Osteoblast (primary cell): ENCODE measurements at regions not wholly inside any gene's neighbourhood (a gene's known extent, or its start where the extent isn't known, plus 50 kb on each side); places are given as distances from the start of the nearest gene placed in this dataset.

Experiments used
- DNase-seq: peaks from one replicate; pipeline ENCODE4 v3.0.0; 2011; ENCODE audit warnings: low spot score, mixed read lengths; ENCODE audit not compliant: insufficient read length; ENCODE audit errors: missing footprints
- H2AFZ ChIP-seq: 2 replicates; pipeline ENCODE4 v1.6.0; 2011; ENCODE audit warnings: mild to moderate bottlenecking, low read length
- H3K27ac ChIP-seq: 2 replicates; pipeline ENCODE4 v1.5.1; 2011; ENCODE audit warnings: mild to moderate bottlenecking, low read depth, low read length, moderate library complexity
- H3K27me3 ChIP-seq: 2 replicates; pipeline ENCODE4 v1.6.0; 2012; ENCODE audit warnings: mild to moderate bottlenecking, control low read depth, inconsistent platforms, low read length, moderate library complexity; ENCODE audit not compliant: insufficient read depth
- H3K36me3 ChIP-seq: 2 replicates; pipeline ENCODE4 v1.5.1; 2011; ENCODE audit warnings: mild to moderate bottlenecking, low read length, control low read depth, moderate library complexity; ENCODE audit not compliant: insufficient read depth
- H3K4me1 ChIP-seq: 2 replicates; pipeline ENCODE4 v1.5.1; 2011; ENCODE audit warnings: mild to moderate bottlenecking, low read length, control low read depth, moderate library complexity; ENCODE audit not compliant: insufficient read depth
- H3K4me2 ChIP-seq: 2 replicates; pipeline ENCODE4 v1.6.0; 2011; ENCODE audit warnings: mild to moderate bottlenecking, low read length; ENCODE audit not compliant: insufficient read depth
- H3K4me3 ChIP-seq: fragments of 200-600 bp; sonication (generic); 3 replicates; pipeline ENCODE4 v1.5.1; 2012; ENCODE audit warnings: mild to moderate bottlenecking, low read length, inconsistent platforms; ENCODE audit not compliant: insufficient read depth
- H3K79me2 ChIP-seq: 2 replicates; pipeline ENCODE4 v1.6.0; 2012; ENCODE audit warnings: mild to moderate bottlenecking, low read length, control low read depth, inconsistent platforms; ENCODE audit not compliant: insufficient read depth
- H3K9me3 ChIP-seq: 2 replicates; pipeline ENCODE4 v1.5.1; 2011; ENCODE audit warnings: low read depth, low read length, control low read depth
- H4K20me1 ChIP-seq: 2 replicates; pipeline ENCODE4 v1.6.0; 2012; ENCODE audit warnings: mild to moderate bottlenecking, low read length, control low read depth; ENCODE audit not compliant: insufficient read depth
- TF ChIP-seq, protein P1 (sequence below): IDR thresholded peaks from 2 replicates; pipeline ENCODE4 v1.5.1; 2011; ENCODE audit warnings: mild to moderate bottlenecking, low read depth, low read length, moderate library complexity; ENCODE audit errors: extremely low read depth

GRCh38 chr18:77650799-77651385 lies 401.2 kb downstream of the GALR1 start:
- TF ChIP-seq, protein P1, sequence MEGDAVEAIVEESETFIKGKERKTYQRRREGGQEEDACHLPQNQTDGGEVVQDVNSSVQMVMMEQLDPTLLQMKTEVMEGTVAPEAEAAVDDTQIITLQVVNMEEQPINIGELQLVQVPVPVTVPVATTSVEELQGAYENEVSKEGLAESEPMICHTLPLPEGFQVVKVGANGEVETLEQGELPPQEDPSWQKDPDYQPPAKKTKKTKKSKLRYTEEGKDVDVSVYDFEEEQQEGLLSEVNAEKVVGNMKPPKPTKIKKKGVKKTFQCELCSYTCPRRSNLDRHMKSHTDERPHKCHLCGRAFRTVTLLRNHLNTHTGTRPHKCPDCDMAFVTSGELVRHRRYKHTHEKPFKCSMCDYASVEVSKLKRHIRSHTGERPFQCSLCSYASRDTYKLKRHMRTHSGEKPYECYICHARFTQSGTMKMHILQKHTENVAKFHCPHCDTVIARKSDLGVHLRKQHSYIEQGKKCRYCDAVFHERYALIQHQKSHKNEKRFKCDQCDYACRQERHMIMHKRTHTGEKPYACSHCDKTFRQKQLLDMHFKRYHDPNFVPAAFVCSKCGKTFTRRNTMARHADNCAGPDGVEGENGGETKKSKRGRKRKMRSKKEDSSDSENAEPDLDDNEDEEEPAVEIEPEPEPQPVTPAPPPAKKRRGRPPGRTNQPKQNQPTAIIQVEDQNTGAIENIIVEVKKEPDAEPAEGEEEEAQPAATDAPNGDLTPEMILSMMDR, result peak; percentile 40
- Histone ChIP-seq H3K36me3 (no peaks in the 10 kb centered on the region), H2AFZ (no peak overlapping the region), H3K27ac (no peak overlapping the region), H3K9me3 (no peaks in the 10 kb centered on the region), H3K79me2 (no peaks in the 10 kb centered on the region), H3K4me2 (no peak overlapping the region), H3K4me3 (no peak overlapping the region), H3K4me1 (no peaks in the 10 kb centered on the region), H3K27me3 (no peaks in the 10 kb centered on the region), H4K20me1 (no peaks in the 10 kb centered on the region)
- peak; percentile 88 for DNase-seq

- DNase-seq, result no peak
- Histone ChIP-seq H3K4me2 (no peak overlapping the region), H3K36me3 (no peaks in the 10 kb centered on the region), H2AFZ (no peak overlapping the region), H4K20me1 (no peaks in the 10 kb centered on the region), H3K9me3 (no peaks in the 10 kb centered on the region), H3K4me1 (no peaks in the 10 kb centered on the region), H3K27ac (no peak overlapping the region), H3K27me3 (no peaks in the 10 kb centered on the region), H3K4me3 (no peak overlapping the region), H3K79me2 (no peaks in the 10 kb centered on the region)
- TF ChIP-seq, protein P1, result no peak
Observed at GRCh38 chr18:77651441-77651840, 401.8 kb downstream of the GALR1 start.

DNA sequence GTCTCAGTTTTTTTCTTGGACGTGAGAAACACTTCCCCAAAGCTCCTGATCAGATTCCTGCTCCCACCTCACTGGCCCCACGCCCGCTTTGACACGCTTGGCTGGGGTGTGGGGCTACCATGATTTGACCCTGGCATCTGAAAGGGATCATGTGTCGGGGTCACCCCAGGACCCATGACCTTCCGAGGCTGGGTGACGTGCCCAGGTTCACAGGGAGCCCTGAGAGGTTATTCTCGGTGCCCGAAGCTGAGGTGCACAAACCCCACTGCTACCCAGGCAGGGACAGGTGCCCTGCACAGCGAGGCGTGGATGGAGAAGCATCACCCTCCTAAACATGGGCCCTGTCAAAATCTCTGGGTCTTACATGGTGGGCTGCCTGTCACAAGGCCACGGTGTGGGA lies 404.1 kb downstream of the GALR1 start:
- H3K79me2 ChIP-seq, result no peaks in the 10 kb centered on the region

DNA sequence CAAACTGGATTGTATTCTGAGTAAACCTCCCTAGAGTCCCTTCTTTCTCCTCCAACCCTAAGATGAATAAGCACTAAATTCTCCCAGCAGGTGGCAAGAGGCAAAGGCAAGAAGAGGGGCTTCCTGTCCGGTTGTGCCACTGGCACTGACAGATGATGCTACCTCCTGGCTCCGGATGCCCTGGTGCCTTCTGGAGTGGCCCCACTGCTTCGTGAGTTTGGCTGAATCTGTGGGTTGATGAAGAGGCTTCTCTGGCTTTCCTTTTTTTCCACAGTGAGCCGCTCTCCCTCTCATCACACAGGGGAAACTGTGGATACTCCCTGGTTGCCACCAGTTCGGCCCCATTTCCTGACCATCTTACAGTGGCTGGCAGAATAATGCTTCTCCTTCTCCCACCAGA lies 404.7 kb downstream of the GALR1 start:
- Histone ChIP-seq H3K27ac (no peak overlapping the region), H3K27me3 (no peaks in the 10 kb centered on the region), H3K4me1 (no peaks in the 10 kb centered on the region), H3K36me3 (no peaks in the 10 kb centered on the region), H3K9me3 (peaks cover 3% of the 10 kb centered on the region), H2AFZ (no peak overlapping the region), H3K4me3 (no peak overlapping the region), H3K79me2 (no peaks in the 10 kb centered on the region), H3K4me2 (no peak overlapping the region), H4K20me1 (no peaks in the 10 kb centered on the region)
- TF ChIP-seq, protein P1, result no peak
- no peak for DNase-seq

More for the DNA sequence above, 404.1 kb downstream of the GALR1 start:
- Histone ChIP-seq H3K36me3 (no peaks in the 10 kb centered on the region), H4K20me1 (no peaks in the 10 kb centered on the region), H3K27me3 (no peaks in the 10 kb centered on the region), H2AFZ (no peak overlapping the region), H3K4me3 (no peak overlapping the region), H3K4me1 (no peaks in the 10 kb centered on the region), H3K9me3 (peaks cover 3% of the 10 kb centered on the region), H3K27ac (no peak overlapping the region), H3K4me2 (no peak overlapping the region)
- no peak for DNase-seq
- TF ChIP-seq, protein P1, result no peak
